Keratinocyte (primary cell): ENCODE measurements at regions not wholly inside any gene's neighbourhood (a gene's known extent, or its start where the extent isn't known, plus 50 kb on each side); places are given as distances from the start of the nearest gene placed in this dataset.

Experiments
- DNase-seq: peaks from one replicate; pipeline ENCODE4 v3.0.0-alpha.2; 2011; ENCODE audit warnings: low read depth, missing footprints, low spot score
- FAIRE-seq: peaks from 2 replicates; lab custom pipeline; 2011; peaks lifted over from hg19 to GRCh38; lab: Jason Lieb, UNC
- H2AFZ ChIP-seq: 2 replicates; pipeline ENCODE4 v1.6.0; 2012; ENCODE audit warnings: low read length, control low read depth, inconsistent platforms; ENCODE audit not compliant: control insufficient read depth
- H3K27ac ChIP-seq: 2 replicates; pipeline ENCODE4 v1.5.1; 2011; ENCODE audit warnings: low read length; ENCODE audit not compliant: control insufficient read depth, insufficient read depth
- H3K27me3 ChIP-seq: 3 replicates; pipeline ENCODE4 v1.6.0; 2011; ENCODE audit warnings: low read length; ENCODE audit not compliant: control insufficient read depth, insufficient read depth; ENCODE audit errors: extremely low read depth
- H3K36me3 ChIP-seq, 2 experiments: 2 replicates in 1 of 2; 3 replicates in 1 of 2; pipeline ENCODE4 v1.5.1; 2011; ENCODE audit warnings: low read length in 2 of 2, mild to moderate bottlenecking in 1 of 2; ENCODE audit not compliant: control insufficient read depth in 2 of 2, insufficient read depth in 2 of 2; ENCODE audit errors: extremely low read depth in 1 of 2
- H3K4me1 ChIP-seq: 3 replicates; pipeline ENCODE4 v1.5.1; 2011; ENCODE audit warnings: low read length; ENCODE audit not compliant: control insufficient read depth, insufficient read depth; ENCODE audit errors: extremely low read depth
- H3K4me2 ChIP-seq: 3 replicates; pipeline ENCODE4 v1.6.0; 2011; ENCODE audit warnings: low read depth, low read length; ENCODE audit not compliant: control insufficient read depth, insufficient read depth; ENCODE audit errors: extremely low read depth
- H3K4me3 ChIP-seq, 3 experiments: fragments of 200-600 bp in 1 of 3; sonication (generic) in 1 of 3; 2 replicates in 2 of 3; 3 replicates in 1 of 3; pipeline ENCODE4 v1.5.1; 2011 to 2016; ENCODE audit warnings: low read length in 3 of 3, mild to moderate bottlenecking in 3 of 3, control low read depth in 2 of 3, inconsistent platforms in 1 of 3, low read depth in 1 of 3, mixed read lengths in 1 of 3, mixed run types in 1 of 3, moderate library complexity in 1 of 3; ENCODE audit not compliant: control insufficient read depth in 2 of 3, insufficient read depth in 2 of 3; ENCODE audit errors: extremely low read depth in 1 of 3
- H3K79me2 ChIP-seq: 2 replicates; pipeline ENCODE4 v1.6.0; 2012; ENCODE audit warnings: low read length; ENCODE audit not compliant: control insufficient read depth, insufficient read depth
- H3K9ac ChIP-seq: 3 replicates; pipeline ENCODE4 v1.6.0; 2011; ENCODE audit warnings: low read length; ENCODE audit not compliant: control insufficient read depth, insufficient read depth; ENCODE audit errors: extremely low read depth
- H3K9me1 ChIP-seq: 3 replicates; pipeline ENCODE4 v1.6.0; 2011; ENCODE audit warnings: low read length; ENCODE audit not compliant: control insufficient read depth, insufficient read depth; ENCODE audit errors: extremely low read depth
- H3K9me3 ChIP-seq: 2 replicates; pipeline ENCODE4 v1.5.1; 2012; ENCODE audit warnings: low read depth, low read length; ENCODE audit not compliant: control insufficient read depth
- H4K20me1 ChIP-seq: 3 replicates; pipeline ENCODE4 v1.6.0; 2011; ENCODE audit warnings: low read length; ENCODE audit not compliant: control insufficient read depth, insufficient read depth; ENCODE audit errors: extremely low read depth
- EZH2 ChIP-seq: IDR thresholded peaks from one replicate; pipeline ENCODE4 v1.6.1; 2012; ENCODE audit warnings: inconsistent platforms, mild to moderate bottlenecking, low read length, moderate library complexity
- dilution Hi-C: fragments of 300-500 bp; cut with MboI; formaldehyde crosslinking; loops from one replicate; pipeline ENCODE4 v1.7.0; 2020; ENCODE audit warnings: low sequenced_read_pairs; ENCODE audit not compliant: extremely low pct_ligation_motif_present
- TF ChIP-seq, protein P1 (sequence below), 3 experiments: IDR thresholded peaks in 1 of 3; conservative IDR thresholded peaks in 1 of 3; optimal IDR thresholded peaks in 1 of 3; 2 replicates in 2 of 3; 3 replicates in 1 of 3; pipeline versions ENCODE3 to v1.5.1; 2011; ENCODE audit warnings: low read length in 3 of 3, mild to moderate bottlenecking in 3 of 3, moderate library complexity in 2 of 3, control low read depth in 1 of 3, inconsistent platforms in 1 of 3; ENCODE audit not compliant: insufficient read depth in 2 of 3; ENCODE audit errors: extremely low read depth in 1 of 3

DNA sequence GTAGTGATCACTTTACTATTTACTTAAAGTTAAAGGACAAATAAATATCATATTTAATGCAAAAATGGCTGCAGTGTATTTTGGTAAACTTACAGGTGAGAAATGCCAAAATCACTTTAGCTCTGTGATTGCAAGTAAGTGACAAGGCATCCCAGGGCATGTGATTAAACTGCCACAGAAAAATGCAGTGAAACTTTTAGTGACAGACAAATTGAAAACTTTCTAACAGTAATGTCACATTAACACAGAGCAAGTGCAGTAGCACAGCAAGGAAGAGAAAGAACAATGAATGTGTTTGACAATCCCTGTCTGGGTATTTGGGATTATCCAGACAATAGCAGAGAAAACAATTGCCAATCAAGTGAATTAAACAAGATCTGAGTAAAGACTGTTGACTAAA is 606.8 kb downstream of the SLCO4C1 start:
- TF ChIP-seq, protein P1, sequence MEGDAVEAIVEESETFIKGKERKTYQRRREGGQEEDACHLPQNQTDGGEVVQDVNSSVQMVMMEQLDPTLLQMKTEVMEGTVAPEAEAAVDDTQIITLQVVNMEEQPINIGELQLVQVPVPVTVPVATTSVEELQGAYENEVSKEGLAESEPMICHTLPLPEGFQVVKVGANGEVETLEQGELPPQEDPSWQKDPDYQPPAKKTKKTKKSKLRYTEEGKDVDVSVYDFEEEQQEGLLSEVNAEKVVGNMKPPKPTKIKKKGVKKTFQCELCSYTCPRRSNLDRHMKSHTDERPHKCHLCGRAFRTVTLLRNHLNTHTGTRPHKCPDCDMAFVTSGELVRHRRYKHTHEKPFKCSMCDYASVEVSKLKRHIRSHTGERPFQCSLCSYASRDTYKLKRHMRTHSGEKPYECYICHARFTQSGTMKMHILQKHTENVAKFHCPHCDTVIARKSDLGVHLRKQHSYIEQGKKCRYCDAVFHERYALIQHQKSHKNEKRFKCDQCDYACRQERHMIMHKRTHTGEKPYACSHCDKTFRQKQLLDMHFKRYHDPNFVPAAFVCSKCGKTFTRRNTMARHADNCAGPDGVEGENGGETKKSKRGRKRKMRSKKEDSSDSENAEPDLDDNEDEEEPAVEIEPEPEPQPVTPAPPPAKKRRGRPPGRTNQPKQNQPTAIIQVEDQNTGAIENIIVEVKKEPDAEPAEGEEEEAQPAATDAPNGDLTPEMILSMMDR (optimal IDR thresholded peaks at IDR 0.05 in 1 of 3, IDR thresholded peaks at IDR 0.05 in 1 of 3, conservative IDR thresholded peaks at IDR 0.05 in 1 of 3; ENCODE audit: extremely low read depth in 1 of 3, insufficient read depth in 2 of 3, low read length in 3 of 3) = no peak
- no peak for TF ChIP-seq EZH2
- dilution Hi-C loops = no loop called here
- no peak overlapping the region for H3K27ac ChIP-seq

DNA sequence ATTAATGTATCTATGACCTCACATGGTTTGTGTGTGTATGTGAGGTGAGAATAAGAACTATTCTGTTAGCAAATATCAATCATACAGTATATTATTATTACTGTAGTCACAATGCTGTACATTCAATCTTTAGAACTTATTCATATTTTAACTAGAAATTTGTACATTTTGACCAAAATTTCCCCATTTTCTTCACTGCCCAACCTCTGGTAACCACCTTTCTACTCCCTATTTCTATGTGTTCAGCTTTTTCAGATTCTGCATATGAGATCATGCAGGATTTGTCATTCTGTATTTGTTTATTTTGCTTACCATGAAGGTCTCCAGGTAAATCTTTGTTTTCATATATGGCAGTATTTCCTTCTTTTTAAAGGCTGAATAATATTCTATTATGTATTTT is 607.9 kb downstream of the SLCO4C1 start:
- H3K4me2 ChIP-seq = no peak overlapping the region
- H2AFZ ChIP-seq = no peak overlapping the region
- TF ChIP-seq, protein P1 (optimal IDR thresholded peaks at IDR 0.05 in 1 of 3, IDR thresholded peaks at IDR 0.05 in 1 of 3, conservative IDR thresholded peaks at IDR 0.05 in 1 of 3; ENCODE audit: extremely low read depth in 1 of 3, insufficient read depth in 2 of 3, low read length in 3 of 3) = no peak
- no peak for TF ChIP-seq EZH2
- no peak overlapping the region for H3K9ac ChIP-seq
- no peaks in the 10 kb centered on the region for H3K79me2 ChIP-seq
- no peak for DNase-seq
- H3K36me3 ChIP-seq = no peaks in the 10 kb centered on the region
- no peak overlapping the region for H3K4me3 ChIP-seq
- dilution Hi-C loops = no loop called here
- H4K20me1 ChIP-seq = no peaks in the 10 kb centered on the region
- no peak overlapping the region for H3K27ac ChIP-seq
- no peaks in the 10 kb centered on the region for H3K4me1 ChIP-seq
- H3K9me1 ChIP-seq = no peaks in the 10 kb centered on the region
- H3K9me3 ChIP-seq = no peaks in the 10 kb centered on the region
- H3K27me3 ChIP-seq = no peaks in the 10 kb centered on the region
- no peak for FAIRE-seq

More for the DNA sequence above, 606.8 kb downstream of the SLCO4C1 start:
- Histone ChIP-seq H3K9ac (no peak overlapping the region), H3K4me3 (no peak overlapping the region), H3K27me3 (no peaks in the 10 kb centered on the region), H3K9me1 (no peaks in the 10 kb centered on the region), H4K20me1 (no peaks in the 10 kb centered on the region), H3K36me3 (no peaks in the 10 kb centered on the region), H3K4me1 (no peaks in the 10 kb centered on the region), H3K79me2 (no peaks in the 10 kb centered on the region), H3K9me3 (no peaks in the 10 kb centered on the region), H2AFZ (no peak overlapping the region), H3K4me2 (no peak overlapping the region)
- DNase-seq = no peak
- FAIRE-seq = no peak
